GM12873 (cell line): ENCODE measurements at regions not wholly inside any gene's neighbourhood (a gene's known extent, or its start where the extent isn't known, plus 50 kb on each side); places are given as distances from the start of the nearest gene placed in this dataset.

Experiments used
- CTCF ChIP-seq: IDR thresholded peaks from 2 replicates; pipeline ENCODE4 v1.5.1; 2012; ENCODE audit warnings: low read depth, mild to moderate bottlenecking, moderate library complexity, low read length, control low read depth; ENCODE audit not compliant: insufficient read depth; ENCODE audit errors: missing control alignments

GRCh38 chr5:66520854-66521253 lies 75.3 kb upstream of the MAST4 start:
- TF ChIP-seq CTCF: no peak

- TF ChIP-seq CTCF: no peak
Measured at GRCh38 chr5:66527478-66528035, 68.6 kb upstream of the MAST4 start.

GRCh38 chr5:66529182-66529581 lies 67.0 kb upstream of the MAST4 start:
- peak; percentile 1 for TF ChIP-seq CTCF

GRCh38 chr5:66529704-66530103 lies 66.5 kb upstream of the MAST4 start:
- no peak for TF ChIP-seq CTCF

GRCh38 chr5:66538126-66538525 lies 58.1 kb upstream of the MAST4 start:
- TF ChIP-seq CTCF: no peak

GRCh38 chr5:66538531-66538930 lies 57.7 kb upstream of the MAST4 start:
- TF ChIP-seq CTCF: no peak

- no peak for TF ChIP-seq CTCF
Measured at GRCh38 chr5:66540078-66540477, 56.1 kb upstream of the MAST4 start.
